HAP-1 (cell line): ENCODE measurements at regions not wholly inside any gene's neighbourhood (a gene's known extent, or its start where the extent isn't known, plus 50 kb on each side); places are given as distances from the start of the nearest gene placed in this dataset.
"Not testable (repeated sequence)": the region's sequence is repeated elsewhere in the genome, so short reads cannot be mapped to it uniquely, and the experiment has no call there.

Experiments used
- DNase-seq, 2 experiments: peaks; one replicate each; pipeline ENCODE4 v3.0.0-alpha.2; 2016 to 2020; ENCODE audit warnings: low spot score in 2 of 2
- H3K27me3 ChIP-seq: fragments of 250-450 bp; sonication (Bioruptor Pico); 2 replicates; pipeline ENCODE4 v1.5.1; 2020; ENCODE audit warnings: low read depth, mild to moderate bottlenecking, moderate library complexity
- H3K36me3 ChIP-seq: fragments of 250-450 bp; sonication (Bioruptor Pico); replicated peaks from 2 replicates; pipeline ENCODE4 v1.5.1; 2020; ENCODE audit warnings: mild to moderate bottlenecking
- H3K4me1 ChIP-seq: fragments of 250-450 bp; sonication (Bioruptor Pico); 2 replicates; pipeline ENCODE4 v1.5.1; 2020; ENCODE audit warnings: mild to moderate bottlenecking
- H3K4me3 ChIP-seq: fragments of 250-450 bp; sonication (Bioruptor Pico); 2 replicates; pipeline ENCODE4 v1.5.1; 2020; ENCODE audit warnings: mild to moderate bottlenecking, moderate library complexity
- H3K9me3 ChIP-seq: fragments of 250-450 bp; sonication (Bioruptor Pico); 2 replicates; pipeline ENCODE4 v1.5.1; 2020; ENCODE audit warnings: mild to moderate bottlenecking, moderate library complexity
- in situ Hi-C: fragments of 300-500 bp; cut with MboI; formaldehyde crosslinking; loops from 3 replicates; pipeline ENCODE4 v1.14.3; 2020; ENCODE audit warnings: low sequenced_read_pairs, inconsistent platforms, mixed read lengths

GRCh38 chr15:85196697-85197096 lies 183.7 kb upstream of the AKAP13 start:
- DNase-seq, H3K4me3 ChIP-seq, H3K9me3 ChIP-seq, H3K36me3 ChIP-seq, H3K4me1 ChIP-seq, in situ Hi-C loops, H3K27me3 ChIP-seq: not testable (repeated sequence)

GRCh38 chr15:85197582-85197981 lies 182.8 kb upstream of the AKAP13 start:
- DNase-seq, H3K27me3 ChIP-seq, H3K9me3 ChIP-seq, H3K4me3 ChIP-seq, H3K4me1 ChIP-seq, in situ Hi-C loops, H3K36me3 ChIP-seq: not testable (repeated sequence)

GRCh38 chr15:85198432-85198831 lies 182.0 kb upstream of the AKAP13 start:
- H3K36me3 ChIP-seq, DNase-seq, H3K27me3 ChIP-seq, H3K4me1 ChIP-seq, H3K9me3 ChIP-seq, in situ Hi-C loops, H3K4me3 ChIP-seq: not testable (repeated sequence)

DNA sequence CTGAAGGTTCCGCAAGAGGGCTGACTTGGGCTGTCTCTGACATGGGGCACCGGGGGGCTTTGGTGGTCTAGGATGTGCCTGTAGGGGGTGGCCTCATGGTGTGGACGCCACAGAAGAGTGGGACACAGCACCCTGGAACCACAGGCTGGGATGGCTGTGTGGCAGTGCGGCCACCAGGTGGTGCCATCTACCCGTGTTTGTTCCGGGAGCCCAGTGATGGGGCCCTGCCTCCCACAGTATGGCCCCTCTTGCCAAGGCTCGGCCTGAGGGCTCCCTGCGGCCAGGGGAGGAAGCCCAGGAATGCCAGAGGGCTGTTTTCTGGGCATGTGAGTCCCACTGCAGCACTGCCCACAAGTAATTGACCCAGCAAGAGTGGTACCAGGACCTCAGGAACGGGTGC lies 180.2 kb upstream of the AKAP13 start:
- H3K4me1 ChIP-seq, in situ Hi-C loops, H3K36me3 ChIP-seq, DNase-seq, H3K27me3 ChIP-seq, H3K4me3 ChIP-seq, H3K9me3 ChIP-seq: not testable (repeated sequence)

- H3K4me3 ChIP-seq, DNase-seq, H3K4me1 ChIP-seq, in situ Hi-C loops, H3K27me3 ChIP-seq, H3K9me3 ChIP-seq, H3K36me3 ChIP-seq: not testable (repeated sequence)
These were observed 179.1 kb upstream of the AKAP13 start for GRCh38 chr15:85201118-85201793.

- H3K9me3 ChIP-seq, H3K4me3 ChIP-seq, DNase-seq, H3K4me1 ChIP-seq, H3K27me3 ChIP-seq, H3K36me3 ChIP-seq, in situ Hi-C loops: not testable (repeated sequence)
These were observed 175.9 kb upstream of the AKAP13 start for GRCh38 chr15:85204481-85204880.

GRCh38 chr15:85233791-85234325 lies 146.5 kb upstream of the AKAP13 start:
- H3K36me3 ChIP-seq, in situ Hi-C loops, H3K27me3 ChIP-seq, H3K4me3 ChIP-seq, H3K9me3 ChIP-seq, H3K4me1 ChIP-seq: not testable (repeated sequence)
- DNase-seq, result peak in 1 of 2 experiments; percentile 27

DNA sequence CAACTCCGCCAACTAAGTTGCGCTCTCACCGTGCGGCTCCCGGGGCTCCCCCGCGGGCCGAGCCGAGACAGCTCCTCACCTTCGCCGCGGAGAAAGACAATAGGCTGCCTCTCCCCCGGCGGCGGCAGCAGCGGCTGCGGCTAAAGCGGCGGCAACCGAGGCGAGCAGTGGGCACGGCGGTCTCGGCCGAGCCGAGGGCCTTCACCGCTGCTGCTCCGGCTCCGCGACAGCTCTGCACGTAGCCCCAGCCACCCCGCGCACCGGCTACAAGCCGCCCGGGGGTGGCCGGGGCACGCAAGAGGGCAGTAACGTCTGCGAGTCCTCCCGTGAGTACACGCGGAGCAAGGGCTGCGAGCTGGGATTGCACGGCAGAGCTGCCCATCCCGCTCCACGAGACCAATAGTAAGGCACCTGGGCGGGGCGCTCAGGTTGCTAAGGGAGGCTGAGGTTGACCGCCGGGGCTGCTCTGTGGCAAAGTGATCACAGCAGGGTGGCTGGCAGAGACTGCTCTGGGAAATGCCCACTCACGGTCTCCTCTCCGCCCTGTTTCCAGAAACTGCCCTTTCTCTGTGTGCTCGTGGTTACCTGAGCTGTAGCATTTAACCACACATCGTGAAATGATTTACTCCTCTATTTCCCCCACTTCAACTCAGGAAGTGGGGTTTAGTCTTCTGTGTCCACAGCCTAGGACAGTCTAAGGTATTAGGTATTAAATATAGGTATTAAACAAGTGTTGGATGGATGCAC lies 145.8 kb upstream of the AKAP13 start:
- H3K4me3 ChIP-seq, in situ Hi-C loops, DNase-seq, H3K9me3 ChIP-seq, H3K4me1 ChIP-seq, H3K27me3 ChIP-seq, H3K36me3 ChIP-seq: not testable (repeated sequence)

- H3K4me3 ChIP-seq, H3K27me3 ChIP-seq, H3K36me3 ChIP-seq, in situ Hi-C loops, H3K4me1 ChIP-seq, H3K9me3 ChIP-seq: not testable (repeated sequence)
- DNase-seq, result peak in 1 of 2 experiments; percentile 3
These were observed 136.3 kb upstream of the AKAP13 start for GRCh38 chr15:85244056-85244455.

DNA sequence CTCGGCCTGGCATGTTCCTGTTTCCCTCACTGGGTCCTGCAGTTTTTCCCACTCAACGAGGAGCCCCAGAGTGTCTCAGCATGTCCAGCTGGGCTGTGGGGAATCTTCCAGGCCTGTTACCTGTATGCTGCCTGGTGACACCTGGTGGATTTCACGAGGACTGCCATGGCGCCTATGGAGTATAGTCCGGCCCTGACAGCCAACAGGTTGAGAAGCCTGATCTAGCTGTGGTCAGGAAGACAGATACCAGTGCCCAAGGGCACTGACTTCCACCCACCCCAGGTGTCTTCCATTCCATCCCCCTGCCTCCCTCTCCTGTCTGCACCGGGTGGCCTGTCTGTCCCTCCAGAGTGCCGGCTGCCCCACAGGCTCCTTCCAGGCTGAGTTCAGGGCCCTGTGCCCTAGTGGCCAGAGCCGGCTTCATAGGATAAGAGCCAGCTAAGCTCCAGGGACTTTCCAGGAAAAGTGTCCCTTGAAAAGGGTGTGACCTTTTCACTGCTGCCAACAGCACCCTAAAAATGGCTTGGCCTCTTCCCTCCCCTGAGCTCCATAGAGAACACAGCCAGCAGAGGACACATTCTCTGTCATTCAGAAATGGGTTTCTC lies 129.4 kb upstream of the AKAP13 start:
- in situ Hi-C loops, H3K36me3 ChIP-seq, H3K27me3 ChIP-seq, H3K9me3 ChIP-seq, H3K4me1 ChIP-seq, H3K4me3 ChIP-seq: not testable (repeated sequence)
- peak in 1 of 2 experiments; percentile 64 for DNase-seq

DNA sequence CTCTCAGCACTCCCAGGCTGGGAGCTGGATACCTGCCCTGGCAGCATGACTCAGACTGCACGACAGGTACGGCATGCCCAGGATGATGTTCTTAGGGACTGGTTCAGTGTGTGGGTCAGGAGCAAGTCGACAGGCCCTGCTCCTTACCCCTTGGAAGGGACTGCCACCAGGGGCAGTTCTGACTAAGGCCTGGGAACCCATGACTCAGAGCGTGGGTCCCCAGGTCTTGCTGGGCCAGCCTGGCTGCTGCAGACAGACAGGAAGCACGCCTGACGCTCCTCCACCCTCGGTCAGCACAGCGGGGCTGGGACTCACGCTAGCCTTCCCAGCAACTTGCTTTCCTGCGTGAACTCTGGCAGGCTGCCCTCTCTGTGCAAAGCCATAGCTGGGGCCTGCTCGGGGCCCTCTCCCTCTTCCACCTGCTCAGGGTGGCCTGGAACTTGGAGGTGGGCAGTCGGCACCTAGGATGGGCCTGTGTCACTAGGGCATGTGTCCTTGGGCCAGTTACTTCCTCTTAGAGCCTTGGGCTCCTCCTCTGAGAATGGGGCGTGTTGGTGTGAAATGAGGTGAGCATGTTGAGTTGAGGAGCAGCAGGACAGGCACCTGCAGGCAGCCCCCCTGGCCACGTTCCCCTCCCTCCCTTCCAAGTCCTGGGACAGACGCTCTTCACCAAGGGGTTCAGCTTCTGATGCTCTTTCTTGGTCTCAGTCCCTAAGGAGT lies 127.0 kb upstream of the AKAP13 start:
- H3K36me3 ChIP-seq, H3K27me3 ChIP-seq, H3K4me3 ChIP-seq, in situ Hi-C loops, H3K4me1 ChIP-seq, DNase-seq, H3K9me3 ChIP-seq: not testable (repeated sequence)

DNA sequence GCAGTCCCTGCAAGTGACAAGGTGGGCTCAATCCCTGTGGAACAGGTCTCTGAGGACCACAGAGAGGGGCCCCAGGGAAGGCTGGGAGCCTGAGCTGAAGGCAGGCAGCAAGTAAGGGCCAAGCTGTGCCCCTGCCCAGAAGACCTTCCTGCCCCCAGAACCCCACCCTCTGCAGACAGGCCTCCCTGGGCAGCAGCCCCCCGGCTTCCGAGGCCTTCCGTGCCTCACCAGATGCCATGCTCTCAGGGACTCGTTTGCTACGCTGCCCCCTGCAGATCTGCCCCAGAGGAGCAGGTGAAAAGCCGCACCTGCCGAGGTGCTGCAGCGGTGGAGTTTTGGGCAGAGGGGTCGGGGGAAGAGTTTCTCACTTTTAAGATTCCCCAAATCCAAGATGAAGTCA lies 125.4 kb upstream of the AKAP13 start:
- DNase-seq, in situ Hi-C loops, H3K4me3 ChIP-seq, H3K4me1 ChIP-seq, H3K36me3 ChIP-seq, H3K27me3 ChIP-seq, H3K9me3 ChIP-seq: not testable (repeated sequence)

DNA sequence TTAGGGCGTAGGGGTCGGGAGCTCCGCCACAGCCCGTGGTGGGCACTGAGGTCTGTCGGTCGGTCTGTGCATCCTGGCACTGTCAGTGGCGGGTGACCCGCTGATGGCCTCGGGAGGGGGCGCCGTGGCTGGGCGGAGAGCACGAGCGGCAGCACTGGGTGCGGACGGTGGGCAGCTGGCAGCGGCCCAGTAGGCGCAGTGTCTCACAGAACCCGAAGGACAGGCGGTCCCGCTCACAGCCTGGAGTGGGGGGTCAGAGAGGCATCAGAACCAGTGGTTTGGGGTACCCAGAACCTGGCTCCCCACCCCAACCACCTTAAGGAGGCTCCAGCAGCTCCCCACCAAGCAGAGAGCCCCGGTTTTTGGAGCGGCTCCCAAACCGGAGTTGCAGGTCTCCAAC lies 124.9 kb upstream of the AKAP13 start:
- H3K9me3 ChIP-seq, H3K36me3 ChIP-seq, H3K27me3 ChIP-seq, in situ Hi-C loops, H3K4me3 ChIP-seq, H3K4me1 ChIP-seq: not testable (repeated sequence)
- peak in 1 of 2 experiments; percentile 8 for DNase-seq
